ENCODE measurements at regions not wholly inside any gene's neighbourhood (a gene's known extent, or its start where the extent isn't known, plus 50 kb on each side); places are given as distances from the start of the nearest gene placed in this dataset.

DNA sequence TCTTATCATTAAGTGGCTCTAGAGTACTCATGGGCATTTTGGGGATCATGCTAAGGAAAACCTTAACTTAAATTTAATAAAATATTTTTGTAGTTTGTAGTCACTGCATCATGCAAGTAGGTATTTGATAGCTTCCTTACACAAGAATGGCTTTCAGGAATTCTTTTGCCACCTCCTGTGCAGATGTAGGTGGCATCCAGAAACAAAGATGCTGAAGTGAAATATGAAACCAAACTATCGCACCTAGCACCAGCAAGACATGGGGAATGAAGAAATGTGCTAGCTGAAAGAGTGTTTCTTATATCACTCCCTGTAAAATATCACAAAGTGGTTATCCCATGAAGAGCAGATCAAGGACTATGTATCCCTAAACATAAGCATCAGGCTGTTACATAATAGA lies 924.5 kb upstream of the PRR20A start:
- Histone ChIP-seq H3K36me3 (ENCODE audit: control insufficient read depth, insufficient read depth, low read length) (no peaks in the 10 kb centered on the region), H3K4me3 (replicated peaks; ENCODE audit: low read depth, low read length) (no peak overlapping the region), H3K27me3 (replicated peaks; ENCODE audit: control insufficient read depth, insufficient read depth, low read length) (no peaks in the 10 kb centered on the region)
- DNase-seq (ENCODE audit: extremely low read depth, insufficient read length) = no peak
- TF ChIP-seq, protein P1, sequence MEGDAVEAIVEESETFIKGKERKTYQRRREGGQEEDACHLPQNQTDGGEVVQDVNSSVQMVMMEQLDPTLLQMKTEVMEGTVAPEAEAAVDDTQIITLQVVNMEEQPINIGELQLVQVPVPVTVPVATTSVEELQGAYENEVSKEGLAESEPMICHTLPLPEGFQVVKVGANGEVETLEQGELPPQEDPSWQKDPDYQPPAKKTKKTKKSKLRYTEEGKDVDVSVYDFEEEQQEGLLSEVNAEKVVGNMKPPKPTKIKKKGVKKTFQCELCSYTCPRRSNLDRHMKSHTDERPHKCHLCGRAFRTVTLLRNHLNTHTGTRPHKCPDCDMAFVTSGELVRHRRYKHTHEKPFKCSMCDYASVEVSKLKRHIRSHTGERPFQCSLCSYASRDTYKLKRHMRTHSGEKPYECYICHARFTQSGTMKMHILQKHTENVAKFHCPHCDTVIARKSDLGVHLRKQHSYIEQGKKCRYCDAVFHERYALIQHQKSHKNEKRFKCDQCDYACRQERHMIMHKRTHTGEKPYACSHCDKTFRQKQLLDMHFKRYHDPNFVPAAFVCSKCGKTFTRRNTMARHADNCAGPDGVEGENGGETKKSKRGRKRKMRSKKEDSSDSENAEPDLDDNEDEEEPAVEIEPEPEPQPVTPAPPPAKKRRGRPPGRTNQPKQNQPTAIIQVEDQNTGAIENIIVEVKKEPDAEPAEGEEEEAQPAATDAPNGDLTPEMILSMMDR (IDR thresholded peaks at IDR 0.05; ENCODE audit: insufficient read depth, low read length, poor library complexity, severe bottlenecking) = no peak

DNA sequence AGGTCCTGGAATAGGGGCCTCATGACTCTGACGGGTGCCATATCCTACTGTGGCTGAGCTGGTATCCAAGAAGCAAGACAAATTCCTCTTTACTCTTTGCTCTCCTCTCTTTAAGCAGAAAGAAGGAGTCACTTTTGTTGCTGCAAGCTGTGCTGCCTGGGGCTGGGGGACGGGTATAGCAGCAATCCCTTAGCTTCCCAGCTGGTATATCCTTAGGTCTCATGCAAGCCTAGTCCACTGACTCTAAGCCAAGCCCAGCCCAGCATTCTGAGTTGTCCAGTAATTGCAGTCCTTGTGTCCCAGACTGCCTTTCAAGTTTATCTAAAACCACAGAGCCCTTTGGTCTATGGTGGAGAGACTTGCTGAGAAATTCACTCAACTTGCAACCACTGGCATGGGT lies 893.0 kb upstream of the PRR20A start:
- TF ChIP-seq, protein P1 (IDR thresholded peaks at IDR 0.05; ENCODE audit: insufficient read depth, low read length, poor library complexity, severe bottlenecking) = no peak
- DNase-seq (ENCODE audit: extremely low read depth, insufficient read length) = no peak
- H3K27me3 ChIP-seq (replicated peaks; ENCODE audit: control insufficient read depth, insufficient read depth, low read length) = no peaks in the 10 kb centered on the region

DNA sequence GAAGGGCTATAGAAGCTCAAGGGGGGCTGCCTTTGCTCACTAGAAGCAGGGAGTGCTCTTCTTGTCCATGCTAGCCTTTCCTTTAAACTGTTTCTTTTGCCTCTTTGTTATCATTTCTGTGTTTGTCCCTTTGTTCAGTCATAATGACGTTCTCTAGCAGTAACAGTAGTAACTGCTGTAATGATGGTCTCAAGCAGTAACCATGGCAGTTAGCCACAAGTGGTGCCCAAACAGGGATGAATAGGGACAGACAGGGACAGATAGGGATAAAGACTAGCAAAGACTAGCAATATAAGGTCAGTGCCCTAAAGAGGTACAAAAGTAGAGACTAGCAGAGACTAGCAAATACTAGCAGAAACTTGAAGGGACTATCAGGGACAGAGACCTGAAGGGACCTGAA lies 869.0 kb upstream of the PRR20A start:
- H3K4me3 ChIP-seq (replicated peaks; ENCODE audit: low read depth, low read length) = no peak overlapping the region
- TF ChIP-seq, protein P1 (IDR thresholded peaks at IDR 0.05; ENCODE audit: insufficient read depth, low read length, poor library complexity, severe bottlenecking) = no peak
- no peaks in the 10 kb centered on the region for H3K27me3 ChIP-seq (replicated peaks; ENCODE audit: control insufficient read depth, insufficient read depth, low read length)
- H3K36me3 ChIP-seq (ENCODE audit: control insufficient read depth, insufficient read depth, low read length) = no peaks in the 10 kb centered on the region
- no peak for DNase-seq (ENCODE audit: extremely low read depth, insufficient read length)

More for the DNA sequence above, 893.0 kb upstream of the PRR20A start:
- Histone ChIP-seq H3K36me3 (ENCODE audit: control insufficient read depth, insufficient read depth, low read length) (no peaks in the 10 kb centered on the region), H3K4me3 (replicated peaks; ENCODE audit: low read depth, low read length) (no peak overlapping the region)

GRCh38 chr13:56283262-56283828 lies 857.4 kb upstream of the PRR20A start:
- Histone ChIP-seq H3K27me3 (replicated peaks; ENCODE audit: control insufficient read depth, insufficient read depth, low read length) (no peaks in the 10 kb centered on the region), H3K36me3 (ENCODE audit: control insufficient read depth, insufficient read depth, low read length) (no peaks in the 10 kb centered on the region), H3K4me3 (replicated peaks; ENCODE audit: low read depth, low read length) (no peak overlapping the region)
- no peak for DNase-seq (ENCODE audit: extremely low read depth, insufficient read length)
- TF ChIP-seq, protein P1 (IDR thresholded peaks at IDR 0.05; ENCODE audit: insufficient read depth, low read length, poor library complexity, severe bottlenecking) = no peak

GRCh38 chr13:56299650-56300049 lies 841.1 kb upstream of the PRR20A start:
- no peak for DNase-seq (ENCODE audit: extremely low read depth, insufficient read length)
- Histone ChIP-seq H3K36me3 (ENCODE audit: control insufficient read depth, insufficient read depth, low read length) (no peaks in the 10 kb centered on the region), H3K27me3 (replicated peaks; ENCODE audit: control insufficient read depth, insufficient read depth, low read length) (no peaks in the 10 kb centered on the region), H3K4me3 (replicated peaks; ENCODE audit: low read depth, low read length) (no peak overlapping the region)
- TF ChIP-seq, protein P1 (IDR thresholded peaks at IDR 0.05; ENCODE audit: insufficient read depth, low read length, poor library complexity, severe bottlenecking) = no peak

- Histone ChIP-seq H3K36me3 (ENCODE audit: control insufficient read depth, insufficient read depth, low read length) (no peaks in the 10 kb centered on the region), H3K4me3 (replicated peaks; ENCODE audit: low read depth, low read length) (no peak overlapping the region), H3K27me3 (replicated peaks; ENCODE audit: control insufficient read depth, insufficient read depth, low read length) (no peaks in the 10 kb centered on the region)
- no peak for DNase-seq (ENCODE audit: extremely low read depth, insufficient read length)
- TF ChIP-seq, protein P1 (IDR thresholded peaks at IDR 0.05; ENCODE audit: insufficient read depth, low read length, poor library complexity, severe bottlenecking) = no peak
Observed at GRCh38 chr13:56314765-56315164, 826.0 kb upstream of the PRR20A start.

Measured in GM06990 (cell line).